ENCODE measurements at regions not wholly inside any gene's neighbourhood (a gene's known extent, or its start where the extent isn't known, plus 50 kb on each side); places are given as distances from the start of the nearest gene placed in this dataset.

- ChIA-PET POLR2A (no interaction called here), CTCF (no interaction called here)
Observed at GRCh38 chr17:12489325-12489724, 176.4 kb upstream of the MYOCD start.

GRCh38 chr17:12492450-12492849 lies 173.2 kb upstream of the MYOCD start:
- H3K27me3 ChIP-seq (ENCODE audit: insufficient read depth), result no peaks in the 10 kb centered on the region
- no peak overlapping the region for H3K4me2 ChIP-seq
- CTCF ChIA-PET, result no interaction called here
- no peak overlapping the region for H3K9ac ChIP-seq
- no peaks in the 10 kb centered on the region for H3K4me1 ChIP-seq (ENCODE audit: control insufficient read depth in 1 of 2, insufficient read depth in 2 of 2, low read depth in 1 of 2, low read length in 1 of 2)
- H3K4me3 ChIP-seq (ENCODE audit: low read depth in 2 of 2, low read length in 1 of 2), result no peak overlapping the region
- 0 out of 2 replicates have a peak overlapping the region, but pooled peaks have one; percentile 3 for H2AFZ ChIP-seq (ENCODE audit: low read depth)
- 16% methylated on average over 3 of the region's 3 CpGs for WGBS (ENCODE audit: low lambda C conversion rate)
- H3F3A ChIP-seq (replicated peaks; ENCODE audit: insufficient read depth), result no peaks in the 10 kb centered on the region
- H4K20me1 ChIP-seq (ENCODE audit: insufficient read depth), result no peaks in the 10 kb centered on the region
- no peak overlapping the region for H3K27ac ChIP-seq (ENCODE audit: low read depth in 2 of 2, low read length in 1 of 2)
- no peak for DNase-seq
- H3K79me2 ChIP-seq (ENCODE audit: insufficient read depth), result no peaks in the 10 kb centered on the region
- no peaks in the 10 kb centered on the region for H3K36me3 ChIP-seq (replicated peaks in 1 of 2; ENCODE audit: control insufficient read depth in 1 of 2, insufficient read depth in 2 of 2, low read length in 1 of 2)
- H3K9me2 ChIP-seq, result no peaks in the 10 kb centered on the region
- TF ChIP-seq ZBTB33 (IDR thresholded peaks at IDR 0.05; ENCODE audit: borderline replicate concordance, low read depth), result no peak
- no peak for TF ChIP-seq RCOR1 (IDR thresholded peaks at IDR 0.05; ENCODE audit: low read length)
- TF ChIP-seq MXI1 (IDR thresholded peaks at IDR 0.05; ENCODE audit: low read depth, low read length), result no peak
- no peak for TF ChIP-seq RXRA (IDR thresholded peaks at IDR 0.05; ENCODE audit: borderline replicate concordance, low read depth)
- no peak for TF ChIP-seq FOXM1 (IDR thresholded peaks at IDR 0.05; ENCODE audit: low read depth)
- TF ChIP-seq SIN3A (IDR thresholded peaks at IDR 0.05; ENCODE audit: borderline replicate concordance, low read depth, low read length), result no peak
- TF ChIP-seq IRF3 (IDR thresholded peaks at IDR 0.05; ENCODE audit: low read depth, low read length), result no peak
- TF ChIP-seq TAF1 (IDR thresholded peaks at IDR 0.05; ENCODE audit: borderline replicate concordance, low read depth, low read length), result no peak
- no peak for TF ChIP-seq ELF1 (IDR thresholded peaks at IDR 0.05)
- no peak for TF ChIP-seq TEAD4 (IDR thresholded peaks at IDR 0.05; ENCODE audit: borderline replicate concordance, insufficient read depth)
- POLR2A ChIA-PET, result no interaction called here
- H3K9me3 ChIP-seq, result no peaks in the 10 kb centered on the region

More at GRCh38 chr17:12489325-12489724, 176.4 kb upstream of the MYOCD start:
- H3K79me2 ChIP-seq (ENCODE audit: insufficient read depth), result no peaks in the 10 kb centered on the region
- WGBS (ENCODE audit: low lambda C conversion rate), result 10% methylated on average over 3 of the region's 3 CpGs
- H3K9me3 ChIP-seq, result no peaks in the 10 kb centered on the region
- no peaks in the 10 kb centered on the region for H3F3A ChIP-seq (replicated peaks; ENCODE audit: insufficient read depth)
- no peaks in the 10 kb centered on the region for H3K9me2 ChIP-seq
- no peak overlapping the region for H3K4me2 ChIP-seq
- no peak overlapping the region for H3K9ac ChIP-seq
- no peak overlapping the region for H3K27ac ChIP-seq (ENCODE audit: low read depth in 2 of 2, low read length in 1 of 2)
- no peak overlapping the region for H2AFZ ChIP-seq (ENCODE audit: low read depth)
- H3K4me3 ChIP-seq (ENCODE audit: low read depth in 2 of 2, low read length in 1 of 2), result no peak overlapping the region
- DNase-seq, result no peak
- H3K36me3 ChIP-seq (replicated peaks in 1 of 2; ENCODE audit: control insufficient read depth in 1 of 2, insufficient read depth in 2 of 2, low read length in 1 of 2), result no peaks in the 10 kb centered on the region
- H3K27me3 ChIP-seq (ENCODE audit: insufficient read depth), result no peaks in the 10 kb centered on the region
- H3K4me1 ChIP-seq (ENCODE audit: control insufficient read depth in 1 of 2, insufficient read depth in 2 of 2, low read depth in 1 of 2, low read length in 1 of 2), result no peaks in the 10 kb centered on the region
- no peaks in the 10 kb centered on the region for H4K20me1 ChIP-seq (ENCODE audit: insufficient read depth)
- TF ChIP-seq NFIC (IDR thresholded peaks at IDR 0.05; ENCODE audit: borderline replicate concordance) (no peak), MEF2A (IDR thresholded peaks at IDR 0.05; ENCODE audit: borderline replicate concordance, low read depth) (no peak), RXRA (IDR thresholded peaks at IDR 0.05; ENCODE audit: borderline replicate concordance, low read depth) (no peak), EP300 (IDR thresholded peaks at IDR 0.05; ENCODE audit: borderline replicate concordance in 1 of 2, low read depth in 1 of 2, low read length in 1 of 2) (no peak), YY1 (IDR thresholded peaks at IDR 0.05; ENCODE audit: low read depth) (no peak), MXI1 (IDR thresholded peaks at IDR 0.05; ENCODE audit: low read depth, low read length) (no peak), SIN3A (IDR thresholded peaks at IDR 0.05; ENCODE audit: borderline replicate concordance, low read depth, low read length) (no peak), EZH2phosphoT487 (IDR thresholded peaks at IDR 0.05; ENCODE audit: borderline replicate concordance, low read depth) (no peak), SMC3 (IDR thresholded peaks at IDR 0.05; ENCODE audit: low read depth, low read length) (no peak), TEAD4 (IDR thresholded peaks at IDR 0.05; ENCODE audit: borderline replicate concordance, insufficient read depth) (no peak), CHD2 (IDR thresholded peaks at IDR 0.05; ENCODE audit: low read length, partially characterized antibody) (no peak), FOSL2 (IDR thresholded peaks at IDR 0.05; ENCODE audit: borderline replicate concordance, low read depth) (no peak)

Data from SK-N-SH (cell line).